ENCODE measurements at regions not wholly inside any gene's neighbourhood (a gene's known extent, or its start where the extent isn't known, plus 50 kb on each side); places are given as distances from the start of the nearest gene placed in this dataset.

DNA sequence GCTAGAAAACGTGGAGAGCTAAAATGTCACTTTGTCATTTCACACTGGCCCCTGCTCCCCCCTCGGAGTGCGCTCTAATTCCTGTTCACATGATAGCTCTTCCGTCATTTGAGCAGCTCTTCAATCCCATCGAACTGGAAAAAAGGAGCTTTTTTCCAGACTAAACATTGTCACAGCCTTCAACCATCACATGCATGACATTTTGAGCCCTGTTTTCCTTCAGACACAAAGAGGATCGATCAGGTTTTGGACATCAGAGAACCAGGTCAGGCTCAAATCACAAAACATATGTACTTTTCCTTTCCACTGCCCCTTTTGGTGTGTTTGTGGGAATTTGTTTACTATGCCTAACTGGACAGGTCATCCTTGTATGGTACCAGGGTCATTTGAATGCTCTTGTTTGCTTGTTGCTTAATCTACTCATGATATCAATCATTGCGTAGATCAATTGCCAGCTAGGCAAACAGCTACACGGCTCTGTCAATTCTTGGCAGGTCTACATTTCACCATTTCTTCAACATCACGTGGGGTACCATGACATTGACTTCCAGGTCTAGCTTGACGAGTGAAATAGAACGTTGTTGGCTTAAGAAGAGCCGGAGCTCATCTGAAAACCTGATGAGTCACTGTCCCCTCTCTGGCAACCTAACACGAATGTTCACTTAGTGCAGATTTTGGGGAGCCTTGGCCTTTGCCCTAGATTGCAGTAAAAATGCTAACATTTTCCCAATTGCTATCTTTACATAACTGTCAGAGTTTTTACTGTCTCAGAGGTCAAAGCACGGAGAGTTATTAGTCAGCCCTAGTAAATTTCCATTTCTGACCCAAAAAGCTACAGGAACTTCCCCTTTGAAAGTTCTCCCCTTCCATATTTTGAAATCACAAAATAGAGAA, 87.3 kb downstream of the LYZL2 start:
- no peak for TF ChIP-seq POLR2A (IDR thresholded peaks at IDR 0.05; ENCODE audit: low read length)
- TF ChIP-seq BHLHE40 (IDR thresholded peaks at IDR 0.05; ENCODE audit: low read depth, low read length), result no peak
- TF ChIP-seq HDAC2 (IDR thresholded peaks at IDR 0.05), result no peak
- TF ChIP-seq, protein P1, sequence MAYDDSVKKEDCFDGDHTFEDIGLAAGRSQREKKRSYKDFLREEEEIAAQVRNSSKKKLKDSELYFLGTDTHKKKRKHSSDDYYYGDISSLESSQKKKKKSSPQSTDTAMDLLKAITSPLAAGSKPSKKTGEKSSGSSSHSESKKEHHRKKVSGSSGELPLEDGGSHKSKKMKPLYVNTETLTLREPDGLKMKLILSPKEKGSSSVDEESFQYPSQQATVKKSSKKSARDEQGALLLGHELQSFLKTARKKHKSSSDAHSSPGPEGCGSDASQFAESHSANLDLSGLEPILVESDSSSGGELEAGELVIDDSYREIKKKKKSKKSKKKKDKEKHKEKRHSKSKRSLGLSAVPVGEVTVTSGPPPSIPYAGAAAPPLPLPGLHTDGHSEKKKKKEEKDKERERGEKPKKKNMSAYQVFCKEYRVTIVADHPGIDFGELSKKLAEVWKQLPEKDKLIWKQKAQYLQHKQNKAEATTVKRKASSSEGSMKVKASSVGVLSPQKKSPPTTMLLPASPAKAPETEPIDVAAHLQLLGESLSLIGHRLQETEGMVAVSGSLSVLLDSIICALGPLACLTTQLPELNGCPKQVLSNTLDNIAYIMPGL (CRISPR knock-in tag; IDR thresholded peaks at IDR 0.05; ENCODE audit: borderline replicate concordance), result no peak
- TF ChIP-seq MAFK (IDR thresholded peaks at IDR 0.05; ENCODE audit: partially characterized antibody), result peak; percentile 82
- TF ChIP-seq ESRRA (IDR thresholded peaks at IDR 0.05; ENCODE audit: borderline replicate concordance, low read length), result no peak
